ENCODE measurements at regions not wholly inside any gene's neighbourhood (a gene's known extent, or its start where the extent isn't known, plus 50 kb on each side); places are given as distances from the start of the nearest gene placed in this dataset.
A peak's percentile ranks its signal among the peaks of the same experiment; 100 is the strongest.
"Not testable (repeated sequence)": the region's sequence is repeated elsewhere in the genome, so short reads cannot be mapped to it uniquely, and the experiment has no call there.

DNA sequence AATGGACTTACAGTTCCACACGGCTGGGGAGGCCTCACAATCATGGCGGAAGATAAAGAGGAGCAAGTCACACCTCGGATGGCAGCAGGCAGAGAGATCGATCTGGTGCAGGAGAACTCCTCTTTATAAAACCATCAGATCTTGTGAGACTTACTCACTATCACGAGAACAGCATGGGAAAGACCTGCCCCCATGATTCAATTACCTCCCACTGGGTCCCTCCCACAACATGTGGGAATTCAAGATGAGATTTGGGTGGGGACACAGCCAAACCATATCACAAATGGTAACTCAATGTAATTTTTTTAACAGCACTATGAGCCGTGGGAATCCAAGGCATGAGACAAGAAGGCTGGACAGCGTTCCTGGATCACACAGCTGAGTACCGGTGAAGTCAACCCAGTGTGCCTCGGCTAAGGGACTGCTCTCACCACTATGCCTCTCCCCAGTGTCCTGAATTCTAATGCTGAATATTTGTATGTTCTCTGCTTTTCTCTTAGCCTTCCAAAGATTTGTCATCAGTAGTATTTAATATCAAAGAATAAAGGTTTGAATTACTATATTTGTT is 84.3 kb downstream of the IRS2 start:
- H3K4me3 Mint-ChIP-seq (ENCODE audit: unreplicated experiment); H3K9me3 Mint-ChIP-seq (ENCODE audit: low read depth): not testable (repeated sequence)

DNA sequence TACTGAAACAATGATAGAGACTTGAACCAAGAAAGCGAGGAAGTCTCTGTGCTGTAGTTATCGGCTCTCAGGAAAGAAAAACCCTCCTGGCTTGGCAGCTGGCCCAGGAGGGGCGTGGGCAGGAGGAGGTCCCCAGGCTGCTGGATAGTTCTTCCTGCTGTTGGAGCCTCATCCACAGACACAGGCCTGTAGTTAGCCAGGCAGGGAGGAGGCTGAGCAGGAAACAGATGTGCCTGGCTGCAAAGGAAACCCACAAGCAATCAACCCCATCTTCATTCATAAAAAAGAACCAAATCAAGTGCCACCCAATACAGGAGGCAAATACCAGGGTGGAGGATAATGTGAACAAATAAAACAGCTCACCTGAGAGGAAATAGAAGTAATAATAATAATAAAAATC is 86.2 kb downstream of the IRS2 start:
- peaks cover 27% of the 10 kb centered on the region for H3K4me1 Mint-ChIP-seq (ENCODE audit: low read depth)
- peaks cover 8% of the 10 kb centered on the region for H3K9me3 Mint-ChIP-seq (ENCODE audit: low read depth)
- DNase-seq (ENCODE audit: low spot score): no peak
- no peak overlapping the region for H3K4me3 Mint-ChIP-seq (ENCODE audit: unreplicated experiment)
- peak overlapping the region; percentile 70 for H3K27ac Mint-ChIP-seq (ENCODE audit: unreplicated experiment)
- no peaks in the 10 kb centered on the region for H3K27me3 Mint-ChIP-seq (ENCODE audit: low read depth)
- TF ChIP-seq, protein P1, sequence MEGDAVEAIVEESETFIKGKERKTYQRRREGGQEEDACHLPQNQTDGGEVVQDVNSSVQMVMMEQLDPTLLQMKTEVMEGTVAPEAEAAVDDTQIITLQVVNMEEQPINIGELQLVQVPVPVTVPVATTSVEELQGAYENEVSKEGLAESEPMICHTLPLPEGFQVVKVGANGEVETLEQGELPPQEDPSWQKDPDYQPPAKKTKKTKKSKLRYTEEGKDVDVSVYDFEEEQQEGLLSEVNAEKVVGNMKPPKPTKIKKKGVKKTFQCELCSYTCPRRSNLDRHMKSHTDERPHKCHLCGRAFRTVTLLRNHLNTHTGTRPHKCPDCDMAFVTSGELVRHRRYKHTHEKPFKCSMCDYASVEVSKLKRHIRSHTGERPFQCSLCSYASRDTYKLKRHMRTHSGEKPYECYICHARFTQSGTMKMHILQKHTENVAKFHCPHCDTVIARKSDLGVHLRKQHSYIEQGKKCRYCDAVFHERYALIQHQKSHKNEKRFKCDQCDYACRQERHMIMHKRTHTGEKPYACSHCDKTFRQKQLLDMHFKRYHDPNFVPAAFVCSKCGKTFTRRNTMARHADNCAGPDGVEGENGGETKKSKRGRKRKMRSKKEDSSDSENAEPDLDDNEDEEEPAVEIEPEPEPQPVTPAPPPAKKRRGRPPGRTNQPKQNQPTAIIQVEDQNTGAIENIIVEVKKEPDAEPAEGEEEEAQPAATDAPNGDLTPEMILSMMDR (IDR thresholded peaks at IDR 0.05): no peak
- no peaks in the 10 kb centered on the region for H3K36me3 Mint-ChIP-seq (ENCODE audit: low read depth)

More for the DNA sequence above, 84.3 kb downstream of the IRS2 start:
- H3K27ac Mint-ChIP-seq (ENCODE audit: unreplicated experiment); H3K36me3 Mint-ChIP-seq (ENCODE audit: low read depth); DNase-seq (ENCODE audit: low spot score); H3K27me3 Mint-ChIP-seq (ENCODE audit: low read depth): not testable (repeated sequence)
- peaks cover 29% of the 10 kb centered on the region for H3K4me1 Mint-ChIP-seq (ENCODE audit: low read depth)

DNA sequence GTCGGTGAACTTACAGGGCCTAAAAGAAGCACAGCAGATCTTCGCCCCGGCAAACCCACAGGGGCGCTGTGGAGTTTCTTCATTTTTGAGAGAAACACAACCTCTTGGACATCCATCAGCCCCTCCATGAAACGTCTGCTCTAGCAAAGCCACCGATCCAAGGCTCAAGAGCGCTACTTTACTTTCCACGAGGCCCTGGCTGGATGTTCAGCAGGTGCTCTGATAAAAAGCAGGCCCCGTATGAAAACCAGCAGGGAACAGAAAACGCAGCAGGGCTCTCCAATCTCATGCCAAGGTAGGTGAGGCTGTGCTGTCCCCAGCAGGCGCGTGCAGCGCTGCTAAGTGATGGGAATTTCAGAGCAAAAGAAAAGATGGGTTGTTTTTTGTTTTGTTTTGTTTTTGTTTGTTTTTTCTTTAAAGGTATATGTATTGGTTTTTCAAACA is 86.7 kb downstream of the IRS2 start:
- TF ChIP-seq, protein P1 (IDR thresholded peaks at IDR 0.05): no peak
- Mint-ChIP-seq H3K36me3 (ENCODE audit: low read depth) (no peaks in the 10 kb centered on the region), H3K27ac (ENCODE audit: unreplicated experiment) (no peak overlapping the region), H3K27me3 (ENCODE audit: low read depth) (no peaks in the 10 kb centered on the region), H3K4me1 (ENCODE audit: low read depth) (peaks cover 27% of the 10 kb centered on the region), H3K4me3 (ENCODE audit: unreplicated experiment) (no peak overlapping the region), H3K9me3 (ENCODE audit: low read depth) (peaks cover 8% of the 10 kb centered on the region)
- DNase-seq (ENCODE audit: low spot score): no peak

DNA sequence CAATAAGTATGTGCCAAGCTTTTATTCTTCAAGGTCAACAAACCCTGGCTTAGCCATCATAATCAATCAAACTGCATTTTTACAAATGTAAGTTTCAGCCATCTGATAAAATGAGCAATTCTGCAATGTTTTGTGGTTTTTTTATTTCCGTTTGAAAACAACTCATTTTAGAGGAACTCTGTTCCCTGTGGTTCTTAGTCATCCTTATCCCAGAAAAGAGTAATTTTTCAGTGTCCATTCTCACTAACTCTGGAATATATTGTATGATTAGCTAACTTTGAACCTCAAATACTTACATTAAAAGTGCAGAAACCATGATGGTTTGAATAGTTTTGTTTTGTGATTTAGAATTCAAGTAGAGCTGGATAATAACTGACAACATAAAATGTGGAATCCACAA is 87.6 kb downstream of the IRS2 start:
- H3K36me3 Mint-ChIP-seq (ENCODE audit: low read depth): no peaks in the 10 kb centered on the region
- H3K9me3 Mint-ChIP-seq (ENCODE audit: low read depth): peaks cover under 1% of the 10 kb centered on the region
- peak overlapping the region; percentile 56 for H3K27ac Mint-ChIP-seq (ENCODE audit: unreplicated experiment)
- peaks cover 27% of the 10 kb centered on the region for H3K4me1 Mint-ChIP-seq (ENCODE audit: low read depth)
- no peak for DNase-seq (ENCODE audit: low spot score)
- TF ChIP-seq, protein P1 (IDR thresholded peaks at IDR 0.05): no peak
- no peaks in the 10 kb centered on the region for H3K27me3 Mint-ChIP-seq (ENCODE audit: low read depth)
- H3K4me3 Mint-ChIP-seq (ENCODE audit: unreplicated experiment): no peak overlapping the region

DNA sequence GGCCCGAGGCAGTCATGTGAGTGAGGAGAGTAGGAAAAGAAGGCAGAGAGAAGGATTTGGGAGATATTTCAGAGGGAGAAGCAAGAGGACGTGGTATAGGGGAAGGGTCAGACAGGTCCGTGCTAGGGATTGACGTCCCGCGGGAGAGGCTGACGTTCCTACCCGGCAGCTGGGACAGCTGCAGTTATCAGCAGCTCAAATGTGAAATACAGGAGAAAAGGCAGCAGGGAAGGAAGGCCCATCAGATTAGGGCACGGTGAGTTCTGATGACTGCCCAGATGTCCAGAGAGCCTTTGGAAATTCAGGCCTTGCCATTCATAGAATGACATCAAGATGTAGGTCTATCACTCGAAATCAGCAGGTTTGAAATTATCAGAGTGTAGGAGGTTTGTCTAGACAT is 88.4 kb downstream of the IRS2 start:
- peaks cover 27% of the 10 kb centered on the region for H3K4me1 Mint-ChIP-seq (ENCODE audit: low read depth)
- peak overlapping the region; percentile 14 for H3K27ac Mint-ChIP-seq (ENCODE audit: unreplicated experiment)
- no peaks in the 10 kb centered on the region for H3K27me3 Mint-ChIP-seq (ENCODE audit: low read depth)
- H3K36me3 Mint-ChIP-seq (ENCODE audit: low read depth): no peaks in the 10 kb centered on the region
- TF ChIP-seq, protein P1 (IDR thresholded peaks at IDR 0.05): no peak
- DNase-seq (ENCODE audit: low spot score): no peak
- H3K4me3 Mint-ChIP-seq (ENCODE audit: unreplicated experiment): no peak overlapping the region
- no peaks in the 10 kb centered on the region for H3K9me3 Mint-ChIP-seq (ENCODE audit: low read depth)
